Ammon's horn (tissue), 1 donor: ENCODE measurements at regions not wholly inside any gene's neighbourhood (a gene's known extent, or its start where the extent isn't known, plus 50 kb on each side); places are given as distances from the start of the nearest gene placed in this dataset.
A peak's percentile ranks its signal among the peaks of the same experiment; 100 is the strongest.
"Not testable (repeated sequence)": the region's sequence is repeated elsewhere in the genome, so short reads cannot be mapped to it uniquely, and the experiment has no call there.

Source experiments
- DNase-seq: peaks from one replicate; pipeline ENCODE4 v3.0.0-alpha.2; 2016; ENCODE audit warnings: low spot score

- DNase-seq = no peak
Observed at GRCh38 chrX:18102006-18102405, 118.7 kb downstream of the BEND2 start.

- DNase-seq = no peak
Observed at GRCh38 chrX:18101087-18101486, 119.6 kb downstream of the BEND2 start.

- DNase-seq = no peak
Observed at GRCh38 chrX:18099745-18100144, 120.9 kb downstream of the BEND2 start.

GRCh38 chrX:18098763-18099162 is 121.9 kb downstream of the BEND2 start:
- DNase-seq = peak; percentile 14

- no peak for DNase-seq
Observed at GRCh38 chrX:18076434-18076833, 144.3 kb downstream of the BEND2 start.

GRCh38 chrX:18075603-18076002 is 145.1 kb downstream of the BEND2 start:
- DNase-seq = no peak

- not testable (repeated sequence) for DNase-seq
Observed at GRCh38 chrX:18068045-18068444, 152.6 kb downstream of the BEND2 start.

GRCh38 chrX:18065956-18066355 is 154.7 kb downstream of the BEND2 start:
- DNase-seq = no peak

GRCh38 chrX:18051690-18052089 is 169.0 kb downstream of the BEND2 start:
- no peak for DNase-seq

- DNase-seq = no peak
Observed at GRCh38 chrX:18047491-18047890, 173.2 kb downstream of the BEND2 start.

- DNase-seq = no peak
Observed at GRCh38 chrX:18045436-18045835, 175.2 kb downstream of the BEND2 start.

- no peak for DNase-seq
Observed at GRCh38 chrX:18042776-18043175, 177.9 kb downstream of the BEND2 start.

- no peak for DNase-seq
Observed at GRCh38 chrX:18041656-18042055, 179.0 kb downstream of the BEND2 start.

- no peak for DNase-seq
Observed at GRCh38 chrX:18039023-18039422, 177.9 kb upstream of the RAI2 start.

GRCh38 chrX:18036394-18036793 is 175.3 kb upstream of the RAI2 start:
- no peak for DNase-seq

- no peak for DNase-seq
Observed at GRCh38 chrX:18034945-18035344, 173.8 kb upstream of the RAI2 start.

GRCh38 chrX:18034504-18034903 is 173.4 kb upstream of the RAI2 start:
- DNase-seq = no peak

- no peak for DNase-seq
Observed at GRCh38 chrX:18032486-18033221, 171.6 kb upstream of the RAI2 start.

- DNase-seq = no peak
Observed at GRCh38 chrX:18031726-18032375, 170.8 kb upstream of the RAI2 start.

GRCh38 chrX:18030656-18031055 is 169.6 kb upstream of the RAI2 start:
- DNase-seq = not testable (repeated sequence)

- no peak for DNase-seq
Observed at GRCh38 chrX:18026166-18026565, 165.1 kb upstream of the RAI2 start.

- no peak for DNase-seq
Observed at GRCh38 chrX:18017411-18017810, 156.3 kb upstream of the RAI2 start.

- DNase-seq = no peak
Observed at GRCh38 chrX:18016941-18017340, 155.8 kb upstream of the RAI2 start.

- DNase-seq = no peak
Observed at GRCh38 chrX:18010253-18010652, 149.2 kb upstream of the RAI2 start.
